ENCODE measurements at regions not wholly inside any gene's neighbourhood (a gene's known extent, or its start where the extent isn't known, plus 50 kb on each side); places are given as distances from the start of the nearest gene placed in this dataset.
"Not testable (repeated sequence)": the region's sequence is repeated elsewhere in the genome, so short reads cannot be mapped to it uniquely, and the experiment has no call there.

DNA sequence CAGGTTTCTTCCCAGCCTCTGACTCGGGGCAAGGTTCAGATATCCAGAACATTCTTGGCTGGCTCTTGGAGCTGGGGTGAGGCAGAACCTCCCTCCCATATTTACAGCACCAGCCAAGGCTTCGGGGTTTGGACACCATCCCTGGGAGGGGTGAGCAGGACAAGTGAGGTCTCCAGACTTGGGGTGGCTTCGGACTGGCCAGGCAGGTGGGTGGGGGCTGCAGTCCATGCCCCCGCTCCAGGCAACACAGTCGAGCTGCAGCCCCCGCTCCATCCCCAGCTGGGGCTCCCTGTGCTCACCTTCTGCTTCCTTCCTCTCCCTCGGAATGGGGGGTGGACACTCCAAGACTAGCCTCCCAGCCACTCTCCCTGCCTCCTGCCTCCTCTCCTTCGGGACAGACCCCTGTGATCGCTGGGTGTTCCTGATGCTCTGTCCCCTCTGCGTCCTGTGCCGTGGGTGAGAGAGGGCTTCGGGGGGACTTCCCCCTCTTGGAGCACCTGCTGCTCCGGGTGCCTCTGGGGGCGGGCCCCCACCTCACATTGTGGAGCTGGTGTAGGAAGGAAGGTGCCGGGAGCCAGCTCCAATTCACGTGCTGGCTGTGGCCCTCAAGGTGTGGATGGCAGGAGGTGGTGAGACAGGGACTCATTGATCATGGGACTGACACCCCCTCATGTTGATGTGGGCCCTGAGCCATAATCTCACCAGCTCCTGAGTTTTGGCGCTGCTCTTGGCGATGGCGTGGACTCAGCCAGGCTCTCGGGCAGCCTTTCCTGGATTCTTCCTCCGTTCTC lies 189.2 kb downstream of the SEC14L1 start:
- Mint-ChIP-seq H3K4me1 (ENCODE audit: low read depth) (peaks cover 63% of the 10 kb centered on the region), H3K4me3 (no peak overlapping the region), H3K27ac (no peak overlapping the region), H3K36me3 (ENCODE audit: low read depth) (no peaks in the 10 kb centered on the region), H3K27me3 (no peaks in the 10 kb centered on the region), H3K9me3 (no peaks in the 10 kb centered on the region)

DNA sequence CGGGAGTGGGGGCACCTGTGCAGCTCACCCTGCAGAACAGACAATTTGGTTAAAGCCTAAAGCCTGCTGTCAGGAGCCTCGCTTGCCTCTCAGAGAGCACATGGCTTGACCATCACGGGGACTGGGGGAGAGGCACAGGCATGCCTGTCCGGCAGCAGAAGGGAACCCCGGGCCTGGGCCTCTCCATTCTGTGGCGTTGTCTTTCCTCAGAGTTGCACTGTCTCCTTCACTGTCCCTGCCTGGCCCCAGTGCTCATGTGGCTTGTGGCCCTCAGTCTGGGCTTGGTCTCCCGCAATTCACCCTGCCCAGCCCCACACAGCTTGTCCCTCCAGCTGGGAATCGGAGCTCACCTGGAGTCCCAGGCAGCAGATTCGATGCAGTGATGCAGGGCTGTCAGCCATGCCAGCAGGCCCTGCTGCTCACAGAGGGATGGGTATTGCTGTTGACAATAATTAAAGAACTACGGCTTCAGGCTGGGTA lies 189.9 kb downstream of the SEC14L1 start:
- H3K27ac Mint-ChIP-seq: no peak overlapping the region
- H3K9me3 Mint-ChIP-seq: no peaks in the 10 kb centered on the region
- H3K36me3 Mint-ChIP-seq (ENCODE audit: low read depth): no peaks in the 10 kb centered on the region
- peaks cover 56% of the 10 kb centered on the region for H3K4me1 Mint-ChIP-seq (ENCODE audit: low read depth)
- H3K4me3 Mint-ChIP-seq: no peak overlapping the region
- H3K27me3 Mint-ChIP-seq: no peaks in the 10 kb centered on the region

DNA sequence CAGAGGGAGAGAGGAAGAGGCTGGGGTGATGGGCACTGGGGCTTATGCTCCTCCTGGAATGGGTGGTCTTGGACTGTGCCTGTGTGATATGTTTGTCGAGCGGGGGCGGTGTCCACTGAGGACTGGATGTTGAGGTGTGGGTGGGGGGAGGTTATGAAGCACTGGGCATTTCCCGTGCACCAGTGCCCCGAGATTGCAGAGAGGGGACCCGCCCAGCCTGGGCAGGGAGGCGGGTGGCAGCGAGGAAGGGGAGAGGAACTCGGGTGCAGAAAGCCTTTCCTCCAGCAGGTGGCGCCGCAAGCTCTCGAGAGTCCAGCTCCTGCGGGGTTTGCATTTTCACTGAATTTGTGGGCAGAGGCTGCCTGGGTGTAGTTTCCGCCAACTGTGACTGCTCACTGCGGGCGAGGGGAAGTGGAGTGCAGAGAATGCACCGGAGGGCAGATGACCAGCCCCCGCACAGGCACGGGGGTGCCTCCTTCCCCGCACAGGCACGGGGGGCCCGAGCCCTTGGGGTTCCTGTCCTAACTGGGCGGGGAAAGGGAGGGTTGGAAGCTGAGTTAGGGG lies 190.6 kb downstream of the SEC14L1 start:
- Mint-ChIP-seq H3K9me3 (no peaks in the 10 kb centered on the region), H3K4me3 (peak overlapping the region; percentile 75), H3K36me3 (ENCODE audit: low read depth) (no peaks in the 10 kb centered on the region), H3K4me1 (ENCODE audit: low read depth) (peaks cover 48% of the 10 kb centered on the region), H3K27ac (peak overlapping the region; percentile 91), H3K27me3 (no peaks in the 10 kb centered on the region)

DNA sequence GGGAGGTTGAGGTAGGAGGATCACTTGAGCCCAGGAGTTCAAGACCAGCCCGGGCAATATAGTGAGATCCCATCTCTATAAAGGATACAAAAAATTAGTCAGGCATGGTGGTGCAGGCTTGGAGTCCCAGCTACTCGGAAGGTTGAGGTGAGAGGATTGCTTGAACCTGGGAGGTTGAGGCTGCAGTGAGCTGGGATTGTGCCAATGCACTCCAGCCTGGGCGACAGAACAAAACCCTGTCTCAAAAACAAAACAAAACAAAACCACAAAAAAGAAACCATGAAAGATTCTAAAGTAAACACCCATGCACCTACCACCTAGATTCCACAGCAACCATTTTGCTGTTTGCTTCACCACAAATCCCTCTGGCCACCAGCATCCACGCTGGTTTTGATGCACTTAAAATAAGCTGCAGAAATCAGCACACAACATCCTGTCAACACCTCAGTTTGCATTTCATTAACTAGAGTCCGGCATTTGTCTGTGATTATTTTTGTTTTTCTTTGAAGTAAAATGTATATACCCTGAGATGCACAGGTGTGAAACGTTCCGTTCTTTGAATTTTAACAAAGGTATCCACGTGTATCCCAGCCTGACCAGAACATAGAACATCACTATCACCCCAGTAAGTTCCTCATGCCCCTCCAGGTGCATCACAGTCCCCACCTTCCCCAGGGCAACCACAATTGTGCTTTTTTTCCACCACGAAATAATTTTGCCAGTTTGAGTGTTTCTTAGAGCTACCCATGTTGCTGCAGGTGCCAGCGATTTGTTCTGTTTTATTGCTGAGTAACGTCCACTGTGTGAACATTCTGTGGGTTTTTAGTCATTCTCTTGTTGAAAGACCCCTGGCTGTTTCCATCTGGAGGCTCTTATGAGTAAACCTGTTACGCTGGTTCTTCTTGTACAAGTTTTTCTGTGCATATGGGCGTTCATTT lies 191.5 kb downstream of the SEC14L1 start:
- Mint-ChIP-seq H3K27me3 (no peaks in the 10 kb centered on the region), H3K4me3 (peak overlapping the region; percentile 75), H3K36me3 (ENCODE audit: low read depth) (peaks cover 2% of the 10 kb centered on the region), H3K4me1 (ENCODE audit: low read depth) (peaks cover 42% of the 10 kb centered on the region), H3K9me3 (peaks cover 3% of the 10 kb centered on the region), H3K27ac (peak overlapping the region; percentile 91)

DNA sequence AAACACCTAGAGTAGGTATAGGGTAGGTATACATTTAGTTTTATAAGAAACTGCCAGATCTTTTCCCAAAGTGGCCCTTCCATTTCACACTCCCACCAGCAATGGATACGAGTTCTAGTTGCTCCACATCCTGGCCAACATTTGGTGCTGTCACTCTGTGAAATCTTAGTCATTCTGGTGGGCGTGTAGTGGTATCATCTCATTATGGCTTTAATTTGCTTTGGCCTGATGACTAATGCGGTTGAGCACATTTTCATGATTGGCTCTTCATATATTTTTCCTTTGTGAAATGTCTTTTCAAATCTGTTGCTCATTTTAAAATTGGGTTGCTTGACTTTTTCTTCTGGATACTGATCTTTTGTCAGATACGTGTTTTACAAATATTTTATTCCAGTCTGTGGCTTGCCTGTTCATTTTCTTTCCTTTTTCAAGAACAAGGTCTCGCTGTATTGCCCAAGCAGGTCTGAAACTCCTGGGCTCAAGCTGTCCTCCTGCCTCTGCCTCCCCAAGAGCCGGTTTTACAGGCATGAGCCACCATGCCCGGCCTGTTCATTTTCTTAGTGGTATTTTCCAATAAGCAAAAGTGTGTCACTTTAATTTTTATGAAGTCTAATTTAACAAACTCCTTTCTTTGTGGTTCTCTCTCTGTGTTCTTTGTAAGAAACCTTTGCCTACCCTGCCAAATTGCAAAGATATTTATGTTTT lies 192.4 kb downstream of the SEC14L1 start:
- peak overlapping the region; percentile 75 for H3K4me3 Mint-ChIP-seq
- H3K36me3 Mint-ChIP-seq (ENCODE audit: low read depth): peaks cover 6% of the 10 kb centered on the region
- peaks cover 3% of the 10 kb centered on the region for H3K9me3 Mint-ChIP-seq
- peaks cover 41% of the 10 kb centered on the region for H3K4me1 Mint-ChIP-seq (ENCODE audit: low read depth)
- peak overlapping the region; percentile 91 for H3K27ac Mint-ChIP-seq
- no peaks in the 10 kb centered on the region for H3K27me3 Mint-ChIP-seq

DNA sequence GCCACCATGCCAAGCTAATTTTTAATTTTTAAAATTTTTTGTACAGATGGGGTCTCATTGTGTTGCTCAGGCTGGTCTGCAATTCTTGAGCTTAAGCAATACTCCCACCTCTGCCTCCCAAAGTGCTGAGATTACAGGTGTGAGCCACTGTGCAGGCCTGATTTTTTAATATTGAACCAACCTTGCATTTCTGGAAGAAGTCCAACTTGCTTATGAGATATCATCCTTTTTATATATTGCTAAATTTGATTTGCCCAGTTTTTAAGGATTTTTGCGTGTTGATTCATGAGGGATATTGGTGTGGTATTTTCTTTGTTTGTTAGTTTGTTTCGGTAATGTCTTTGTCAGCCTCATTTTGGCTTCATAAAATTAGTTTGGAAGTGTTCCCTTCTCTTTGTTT lies 196.4 kb downstream of the SEC14L1 start:
- H3K9me3 Mint-ChIP-seq: peaks cover 3% of the 10 kb centered on the region
- H3K27me3 Mint-ChIP-seq: no peaks in the 10 kb centered on the region
- no peak overlapping the region for H3K27ac Mint-ChIP-seq
- H3K4me1 Mint-ChIP-seq (ENCODE audit: low read depth): peaks cover 53% of the 10 kb centered on the region
- H3K4me3 Mint-ChIP-seq: no peak overlapping the region
- H3K36me3 Mint-ChIP-seq (ENCODE audit: low read depth): peaks cover 6% of the 10 kb centered on the region

DNA sequence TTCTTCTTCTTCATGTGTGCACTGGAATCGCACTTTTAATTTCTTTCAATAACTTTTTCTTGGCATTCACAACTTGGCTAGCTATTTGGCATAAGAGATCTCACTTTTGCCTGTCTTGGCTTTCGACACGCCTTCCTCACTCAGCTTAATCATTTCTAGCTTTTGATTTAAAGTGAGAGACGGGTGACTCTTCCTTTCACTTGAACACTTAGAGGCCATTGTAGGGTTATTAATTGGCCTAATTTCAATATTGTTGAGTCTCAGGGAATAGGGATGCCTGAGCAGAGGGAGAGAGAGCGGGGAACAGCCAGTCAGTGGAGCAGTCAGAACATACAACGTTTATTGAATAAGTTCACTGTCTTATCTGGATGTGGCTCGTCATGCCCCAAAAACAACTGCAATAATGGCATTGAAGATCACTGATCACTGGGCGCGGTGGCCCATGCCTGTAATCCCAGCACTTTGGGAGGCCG lies 200.3 kb downstream of the SEC14L1 start:
- peaks cover 7% of the 10 kb centered on the region for H3K9me3 Mint-ChIP-seq
- H3K27ac Mint-ChIP-seq: peak overlapping the region; percentile 54
- H3K36me3 Mint-ChIP-seq (ENCODE audit: low read depth): peaks cover 6% of the 10 kb centered on the region
- peaks cover 53% of the 10 kb centered on the region for H3K4me1 Mint-ChIP-seq (ENCODE audit: low read depth)
- H3K27me3 Mint-ChIP-seq: no peaks in the 10 kb centered on the region
- H3K4me3 Mint-ChIP-seq: peak overlapping the region; percentile 15

DNA sequence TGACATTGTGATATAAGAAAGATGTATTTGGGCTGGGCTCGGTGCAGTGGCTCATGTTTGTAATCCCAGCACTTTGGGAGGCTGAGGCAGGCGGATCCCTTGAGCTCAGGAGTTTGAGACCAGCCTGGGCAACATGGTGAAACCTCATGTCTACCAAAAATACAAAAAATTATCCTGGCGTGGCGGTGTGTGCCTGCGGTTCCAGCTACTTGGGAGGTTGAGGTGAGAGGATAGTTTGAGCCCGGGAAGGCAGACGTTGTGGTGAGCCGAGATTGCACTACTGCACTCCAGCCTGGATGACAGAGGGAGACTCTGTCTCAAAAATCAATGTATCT lies 201.9 kb downstream of the SEC14L1 start:
- Mint-ChIP-seq H3K27ac (peak overlapping the region; percentile 86), H3K4me3 (peak overlapping the region; percentile 57), H3K4me1 (ENCODE audit: low read depth) (peaks cover 54% of the 10 kb centered on the region)
- H3K27me3 Mint-ChIP-seq; H3K36me3 Mint-ChIP-seq (ENCODE audit: low read depth); H3K9me3 Mint-ChIP-seq: not testable (repeated sequence)

DNA sequence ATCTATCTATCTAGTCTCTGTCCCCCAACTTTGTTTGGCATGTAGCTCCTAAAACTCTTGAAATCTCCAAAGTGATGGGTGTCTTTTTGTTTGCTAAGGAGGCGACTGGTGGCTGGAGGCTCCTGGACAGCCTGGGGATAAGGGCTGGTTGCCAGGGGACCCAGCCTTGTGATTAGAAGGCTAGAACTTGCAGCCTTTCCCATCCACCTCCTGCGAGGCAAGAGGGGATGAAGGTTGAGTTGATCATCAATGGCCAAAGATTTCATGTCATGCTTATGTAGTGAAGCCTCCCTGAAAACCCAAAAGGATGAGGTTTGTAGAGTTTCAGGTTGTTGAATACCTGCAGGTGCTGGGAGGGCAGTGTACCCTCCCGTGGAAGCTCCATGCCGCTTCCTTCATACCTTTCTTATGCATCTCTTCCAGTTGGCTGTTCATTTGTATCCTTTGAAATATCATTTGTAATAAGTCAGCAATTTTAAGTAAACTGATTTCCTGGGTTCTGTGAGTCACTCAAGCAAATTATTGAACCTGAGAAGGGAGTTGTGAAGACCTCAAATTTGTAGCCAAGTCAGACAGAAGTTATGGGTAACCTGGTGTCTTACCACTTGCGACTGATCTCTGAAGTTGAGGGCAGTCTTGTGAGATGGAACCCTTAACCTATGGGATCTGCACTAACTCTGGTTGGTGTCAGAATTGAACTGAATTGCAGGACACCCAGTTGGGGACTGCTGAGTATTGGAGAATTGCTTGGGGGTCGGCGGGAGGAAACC lies 202.4 kb downstream of the SEC14L1 start:
- Mint-ChIP-seq H3K9me3 (peaks cover 4% of the 10 kb centered on the region), H3K4me1 (ENCODE audit: low read depth) (peaks cover 57% of the 10 kb centered on the region), H3K36me3 (ENCODE audit: low read depth) (no peaks in the 10 kb centered on the region), H3K27ac (peak overlapping the region; percentile 86), H3K4me3 (peak overlapping the region; percentile 57), H3K27me3 (no peaks in the 10 kb centered on the region)

DNA sequence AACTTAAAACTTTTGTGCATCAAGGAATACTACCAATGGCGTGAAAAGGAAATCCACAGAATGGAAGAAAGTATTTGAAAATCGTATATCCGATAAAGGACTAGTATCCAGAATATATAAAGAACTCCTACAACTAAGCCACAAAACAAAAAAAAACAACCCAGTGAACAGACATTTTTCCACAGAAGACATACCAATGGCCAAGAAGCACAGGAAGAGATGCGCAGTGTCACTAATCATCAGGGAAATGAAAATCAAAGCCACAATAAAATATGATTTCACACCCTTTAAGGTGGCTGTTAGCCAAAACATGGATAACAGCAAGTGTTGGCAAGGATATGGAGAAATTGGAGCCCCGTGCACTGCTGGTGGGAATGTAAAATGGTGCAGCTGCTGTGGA lies 203.3 kb downstream of the SEC14L1 start:
- no peaks in the 10 kb centered on the region for H3K36me3 Mint-ChIP-seq (ENCODE audit: low read depth)
- H3K4me1 Mint-ChIP-seq (ENCODE audit: low read depth): peaks cover 52% of the 10 kb centered on the region
- peaks cover 4% of the 10 kb centered on the region for H3K9me3 Mint-ChIP-seq
- H3K27me3 Mint-ChIP-seq: no peaks in the 10 kb centered on the region
- no peak overlapping the region for H3K4me3 Mint-ChIP-seq
- no peak overlapping the region for H3K27ac Mint-ChIP-seq

DNA sequence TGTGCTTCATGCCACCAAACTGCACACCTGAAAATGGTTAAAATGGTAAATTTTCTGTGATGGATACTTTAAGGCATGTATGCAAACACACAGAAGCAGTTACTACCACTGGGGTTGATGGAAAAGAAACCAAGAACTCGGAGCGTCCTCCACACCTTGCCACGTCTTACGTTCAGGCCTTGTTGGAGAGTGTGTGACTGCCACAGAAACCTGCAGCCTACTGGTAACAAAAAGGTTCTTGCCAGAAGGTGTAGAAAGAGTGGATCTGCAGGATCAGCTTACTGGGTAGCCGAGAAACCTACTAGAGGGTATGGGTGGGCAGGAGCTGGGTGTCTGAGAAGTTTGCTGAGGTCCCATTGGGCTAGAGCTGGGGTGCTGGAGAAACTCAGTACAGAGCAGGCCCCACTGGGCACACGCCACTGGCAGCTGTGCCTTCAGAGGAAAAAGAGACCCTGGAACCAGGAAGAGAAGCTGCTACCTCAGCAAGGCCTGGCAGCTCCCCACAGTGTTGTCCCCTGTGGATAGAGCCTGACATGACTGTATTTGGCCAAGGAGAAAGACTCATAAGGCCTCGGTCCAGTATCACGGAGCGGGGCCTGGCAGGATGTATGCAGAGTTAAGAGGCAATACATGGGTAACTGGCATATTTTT lies 204.6 kb downstream of the SEC14L1 start:
- no peak overlapping the region for H3K4me3 Mint-ChIP-seq
- no peaks in the 10 kb centered on the region for H3K27me3 Mint-ChIP-seq
- peaks cover 4% of the 10 kb centered on the region for H3K9me3 Mint-ChIP-seq
- H3K36me3 Mint-ChIP-seq (ENCODE audit: low read depth): no peaks in the 10 kb centered on the region
- H3K27ac Mint-ChIP-seq: peak overlapping the region; percentile 5
- peaks cover 48% of the 10 kb centered on the region for H3K4me1 Mint-ChIP-seq (ENCODE audit: low read depth)

DNA sequence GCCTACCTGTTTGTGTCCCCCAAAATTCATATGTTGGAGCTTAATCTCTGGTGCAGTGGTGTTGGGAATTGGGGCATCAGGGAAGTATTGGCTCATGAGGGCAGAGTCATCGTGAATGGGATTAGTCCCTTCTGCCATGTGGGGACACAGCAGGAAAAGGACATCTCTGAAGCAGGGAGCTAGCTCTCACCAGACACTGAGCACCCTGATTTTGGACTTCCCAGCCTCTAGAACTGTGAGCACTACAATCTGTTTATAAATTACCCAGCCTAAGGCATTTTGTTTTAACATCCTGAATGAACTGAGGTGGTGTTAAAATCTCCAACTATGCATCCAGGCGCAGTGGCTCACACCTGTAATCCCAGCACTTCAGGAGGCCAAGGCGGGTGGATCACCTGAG lies 206.0 kb downstream of the SEC14L1 start:
- Mint-ChIP-seq H3K4me1 (ENCODE audit: low read depth) (peaks cover 43% of the 10 kb centered on the region), H3K4me3 (no peak overlapping the region), H3K9me3 (peaks cover 4% of the 10 kb centered on the region), H3K27me3 (no peaks in the 10 kb centered on the region), H3K36me3 (ENCODE audit: low read depth) (no peaks in the 10 kb centered on the region), H3K27ac (no peak overlapping the region)

DNA sequence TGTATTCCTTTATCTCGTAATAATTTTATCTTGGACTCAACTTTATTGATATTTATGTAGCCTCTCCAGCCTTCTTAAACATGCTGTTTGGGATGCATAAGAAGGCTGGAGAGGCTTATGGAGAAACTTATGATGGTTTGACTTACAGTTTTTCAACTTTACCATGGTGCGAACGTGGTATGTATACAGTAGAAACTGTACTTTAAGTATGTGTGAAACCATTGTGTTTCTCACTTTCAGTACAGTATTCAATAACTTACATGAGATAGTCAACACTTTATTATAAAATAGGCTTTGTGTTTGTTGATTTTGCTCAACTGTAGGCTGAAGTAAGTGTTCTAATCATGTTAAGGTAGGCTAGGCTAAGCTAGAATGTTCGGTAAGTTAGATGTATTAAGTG lies 206.8 kb downstream of the SEC14L1 start:
- H3K27ac Mint-ChIP-seq: no peak overlapping the region
- peaks cover 39% of the 10 kb centered on the region for H3K4me1 Mint-ChIP-seq (ENCODE audit: low read depth)
- no peaks in the 10 kb centered on the region for H3K36me3 Mint-ChIP-seq (ENCODE audit: low read depth)
- H3K4me3 Mint-ChIP-seq: no peak overlapping the region
- peaks cover 4% of the 10 kb centered on the region for H3K9me3 Mint-ChIP-seq
- H3K27me3 Mint-ChIP-seq: no peaks in the 10 kb centered on the region

Measured in stimulated activated naive CD8-positive, alpha-beta T cell treated with anti-CD3 and anti-CD28 coated beads, Interleukin-15, Interleukin-2, amounts not matched to agents 100 ng/mL and 50 ng/mL, for 24 hours (primary cell).